ENCODE measurements at regions not wholly inside any gene's neighbourhood (a gene's known extent, or its start where the extent isn't known, plus 50 kb on each side); places are given as distances from the start of the nearest gene placed in this dataset.

GRCh38 chr16:73921295-73921694, 375.3 kb upstream of the PSMD7 start:
- DNase-seq (ENCODE audit: low read depth, low spot score) (no peak), ATAC-seq (no peak)
- POLR2A ChIA-PET: no interaction called here
- H3K27me3 ChIP-seq (ENCODE audit: insufficient read depth, low read length): peaks cover 34% of the 10 kb centered on the region
- H2AFZ ChIP-seq (ENCODE audit: low read depth, low read length, poor library complexity, severe bottlenecking): no peak overlapping the region
- H3K36me3 ChIP-seq (ENCODE audit: control insufficient read depth in 1 of 2, insufficient read depth in 2 of 2, low read length in 2 of 2): no peaks in the 10 kb centered on the region
- no peak overlapping the region for H3K9ac ChIP-seq (ENCODE audit: low read length)
- no peak overlapping the region for H3K4me3 ChIP-seq (replicated peaks in 1 of 2; ENCODE audit: low read depth in 1 of 2, low read length in 2 of 2)
- H3K4me2 ChIP-seq (ENCODE audit: low read length): no peak overlapping the region
- TF ChIP-seq EZH2 (IDR thresholded peaks at IDR 0.05) (no peak), EGR1 (IDR thresholded peaks at IDR 0.05; ENCODE audit: low read depth) (no peak), CBX3 (IDR thresholded peaks at IDR 0.05; ENCODE audit: low read depth) (no peak), TCF7L2 (IDR thresholded peaks at IDR 0.05; ENCODE audit: borderline replicate concordance, extremely low read depth, insufficient read depth, insufficient read length) (no peak), EZH2phosphoT487 (IDR thresholded peaks at IDR 0.05; ENCODE audit: borderline replicate concordance) (no peak), CTCF (IDR thresholded peaks at IDR 0.05 in 2 of 3, conservative IDR thresholded peaks at IDR 0.05 in 1 of 3; ENCODE audit: borderline replicate concordance in 1 of 3, insufficient read depth in 1 of 3, low read depth in 2 of 3, low read length in 2 of 3) (no peak), CEBPB (IDR thresholded peaks at IDR 0.05; ENCODE audit: low read depth) (no peak), ELF1 (IDR thresholded peaks at IDR 0.05; ENCODE audit: borderline replicate concordance, low read depth) (no peak), REST (IDR thresholded peaks at IDR 0.05; ENCODE audit: low read depth) (no peak), JUND (IDR thresholded peaks at IDR 0.05) (no peak), POLR2A (IDR thresholded peaks at IDR 0.05; ENCODE audit: borderline replicate concordance, extremely low read depth, insufficient read depth, insufficient read length) (no peak), SP1 (IDR thresholded peaks at IDR 0.05; ENCODE audit: low read depth) (no peak), YY1 (IDR thresholded peaks at IDR 0.05; ENCODE audit: extremely low read depth, insufficient replicate concordance, low read depth, low read length) (no peak), MAX (IDR thresholded peaks at IDR 0.05) (no peak), SIN3A (IDR thresholded peaks at IDR 0.05; ENCODE audit: low read depth) (no peak), ZBTB33 (IDR thresholded peaks at IDR 0.05; ENCODE audit: extremely low read depth, insufficient replicate concordance, low read length) (no peak), POLR2AphosphoS5 (IDR thresholded peaks at IDR 0.05; ENCODE audit: low read depth, low read length) (no peak), FOSL1 (IDR thresholded peaks at IDR 0.05; ENCODE audit: low read depth) (no peak)
- intact Hi-C loops (cut with micrococcal nuclease): no loop called here
- H3K9me2 ChIP-seq (ENCODE audit: insufficient read depth): no peaks in the 10 kb centered on the region
- H4K20me1 ChIP-seq (ENCODE audit: insufficient read depth): no peaks in the 10 kb centered on the region
- CTCF ChIA-PET: no interaction called here
- H3K9me3 ChIP-seq (ENCODE audit: control insufficient read depth in 1 of 2, insufficient read depth in 1 of 2, low read depth in 1 of 2, low read length in 2 of 2): no peaks in the 10 kb centered on the region
- no peaks in the 10 kb centered on the region for H3K79me2 ChIP-seq (ENCODE audit: insufficient read depth, low read length)
- H3K27ac ChIP-seq (ENCODE audit: low read depth, low read length): no peak overlapping the region
- RAD21 ChIA-PET (ENCODE audit: low non-redundant PET in 1 of 2, low total read pairs in 2 of 2, uncharacterized antibody in 2 of 2, unreplicated experiment in 2 of 2): no interaction called here
- H3K4me1 ChIP-seq (ENCODE audit: control insufficient read depth in 1 of 2, insufficient read depth in 2 of 2, low read length in 2 of 2): no peaks in the 10 kb centered on the region
- BruUV-seq (replicated peaks): no TSS peak
